ENCODE measurements at regions not wholly inside any gene's neighbourhood (a gene's known extent, or its start where the extent isn't known, plus 50 kb on each side); places are given as distances from the start of the nearest gene placed in this dataset.
"Not testable (repeated sequence)": the region's sequence is repeated elsewhere in the genome, so short reads cannot be mapped to it uniquely, and the experiment has no call there.

- in situ Hi-C loops (cut with MboI; ENCODE audit: low pct_ligation_motif_present in 1 of 4, low pct_unique_long_range_greater_than_20kb in 1 of 4, low sequenced_read_pairs in 3 of 4) = no loop called here
These were observed 88.4 kb upstream of the JARID2 start for GRCh38 chr6:15157479-15157878.

GRCh38 chr6:15158821-15159619 lies 86.8 kb upstream of the JARID2 start:
- no peak overlapping the region for H3K4me3 ChIP-seq
- no peak for DNase-seq
- intact Hi-C loops (cut with DNase I; ENCODE audit: low total_unique reads) (no loop called here), in situ Hi-C loops (cut with MboI; ENCODE audit: low pct_ligation_motif_present in 1 of 4, low pct_unique_long_range_greater_than_20kb in 1 of 4, low sequenced_read_pairs in 3 of 4) (no loop called here)
- H3K27ac ChIP-seq = no peak overlapping the region
- H3K27me3 ChIP-seq = no peaks in the 10 kb centered on the region
- no peaks in the 10 kb centered on the region for H3K4me1 ChIP-seq
- TF ChIP-seq POLR2A (IDR thresholded peaks at IDR 0.05) (no peak), CTCF (IDR thresholded peaks at IDR 0.05) (no peak), EP300 (IDR thresholded peaks at IDR 0.05; ENCODE audit: low read depth) (no peak), POLR2AphosphoS5 (IDR thresholded peaks at IDR 0.05) (no peak)
- 88 to 91% methylated on average over 5 to 10 of the region's 10 CpGs for whole genome bisulfite sequencing, 2 donors (ENCODE audit: low coverage in 1 of 2)
- no peaks in the 10 kb centered on the region for H3K9me3 ChIP-seq
- no peaks in the 10 kb centered on the region for H3K36me3 ChIP-seq

More at GRCh38 chr6:15157479-15157878, 88.4 kb upstream of the JARID2 start:
- WGBS, 2 donors (ENCODE audit: low coverage in 1 of 2) = 67 to 100% methylated on average over 1 to 2 of the region's 2 CpGs
- Histone ChIP-seq H3K27me3 (no peaks in the 10 kb centered on the region), H3K9me3 (no peaks in the 10 kb centered on the region), H3K27ac (no peak overlapping the region), H3K4me3 (no peak overlapping the region), H3K36me3 (no peaks in the 10 kb centered on the region), H3K4me1 (no peaks in the 10 kb centered on the region)
- DNase-seq = no peak
- TF ChIP-seq POLR2A (IDR thresholded peaks at IDR 0.05) (no peak), EP300 (IDR thresholded peaks at IDR 0.05; ENCODE audit: low read depth) (no peak), POLR2AphosphoS5 (IDR thresholded peaks at IDR 0.05) (no peak), CTCF (IDR thresholded peaks at IDR 0.05) (no peak)
- intact Hi-C loops (cut with DNase I; ENCODE audit: low total_unique reads) = no loop called here

GRCh38 chr6:15160812-15161211 lies 85.1 kb upstream of the JARID2 start:
- intact Hi-C loops (cut with DNase I; ENCODE audit: low total_unique reads) (no loop called here), in situ Hi-C loops (cut with MboI; ENCODE audit: low pct_ligation_motif_present in 1 of 4, low pct_unique_long_range_greater_than_20kb in 1 of 4, low sequenced_read_pairs in 3 of 4) (no loop called here)
- TF ChIP-seq POLR2A (IDR thresholded peaks at IDR 0.05) = no peak
- no peak for TF ChIP-seq POLR2AphosphoS5 (IDR thresholded peaks at IDR 0.05)
- no peak for TF ChIP-seq CTCF (IDR thresholded peaks at IDR 0.05)
- TF ChIP-seq EP300 (IDR thresholded peaks at IDR 0.05; ENCODE audit: low read depth) = no peak
- no peak for DNase-seq
- H3K4me1 ChIP-seq = no peaks in the 10 kb centered on the region
- no peaks in the 10 kb centered on the region for H3K9me3 ChIP-seq
- no peaks in the 10 kb centered on the region for H3K36me3 ChIP-seq
- H3K27me3 ChIP-seq = no peaks in the 10 kb centered on the region
- 47 to 72% methylated on average over 2 of the region's 2 CpGs for WGBS, 2 donors (ENCODE audit: low coverage in 1 of 2)
- no peak overlapping the region for H3K27ac ChIP-seq
- no peak overlapping the region for H3K4me3 ChIP-seq

GRCh38 chr6:15164855-15165254 lies 81.0 kb upstream of the JARID2 start:
- 94% methylated on average over 2 to 6 of the region's 6 CpGs for WGBS, 2 donors (ENCODE audit: low coverage in 1 of 2)

GRCh38 chr6:15166121-15166520 lies 79.7 kb upstream of the JARID2 start:
- Histone ChIP-seq H3K9me3 (no peaks in the 10 kb centered on the region), H3K4me1 (no peaks in the 10 kb centered on the region), H3K4me3 (no peak overlapping the region), H3K27ac (no peak overlapping the region), H3K36me3 (no peaks in the 10 kb centered on the region), H3K27me3 (no peaks in the 10 kb centered on the region)
- TF ChIP-seq POLR2AphosphoS5 (IDR thresholded peaks at IDR 0.05) = no peak
- TF ChIP-seq EP300 (IDR thresholded peaks at IDR 0.05; ENCODE audit: low read depth) = no peak
- no peak for TF ChIP-seq CTCF (IDR thresholded peaks at IDR 0.05)
- TF ChIP-seq POLR2A (IDR thresholded peaks at IDR 0.05) = no peak
- 90 to 93% methylated on average over 5 of the region's 5 CpGs for WGBS, 2 donors (ENCODE audit: low coverage in 1 of 2)
- intact Hi-C loops (cut with DNase I; ENCODE audit: low total_unique reads) (no loop called here), in situ Hi-C loops (cut with MboI; ENCODE audit: low pct_ligation_motif_present in 1 of 4, low pct_unique_long_range_greater_than_20kb in 1 of 4, low sequenced_read_pairs in 3 of 4) (no loop called here)
- no peak for DNase-seq

More at GRCh38 chr6:15164855-15165254, 81.0 kb upstream of the JARID2 start:
- intact Hi-C loops (cut with DNase I; ENCODE audit: low total_unique reads); H3K27me3 ChIP-seq; H3K4me1 ChIP-seq; DNase-seq; H3K27ac ChIP-seq; H3K36me3 ChIP-seq; in situ Hi-C loops (cut with MboI; ENCODE audit: low pct_ligation_motif_present in 1 of 4, low pct_unique_long_range_greater_than_20kb in 1 of 4, low sequenced_read_pairs in 3 of 4); H3K9me3 ChIP-seq; H3K4me3 ChIP-seq: not testable (repeated sequence)
